Ishikawa (cell line): ENCODE measurements at regions not wholly inside any gene's neighbourhood (a gene's known extent, or its start where the extent isn't known, plus 50 kb on each side); places are given as distances from the start of the nearest gene placed in this dataset.

Source experiments
- EGR1 ChIP-seq: IDR thresholded peaks from 2 replicates; pipeline ENCODE4 v1.6.1; 2012
- EP300 ChIP-seq: IDR thresholded peaks from 2 replicates; pipeline ENCODE4 v1.6.1; 2012; ENCODE audit warnings: borderline replicate concordance
- FOXM1 ChIP-seq: IDR thresholded peaks from 2 replicates; pipeline ENCODE4 v1.6.1; 2012; ENCODE audit warnings: low read depth, borderline replicate concordance
- NFIC ChIP-seq: IDR thresholded peaks from 2 replicates; pipeline ENCODE4 v1.6.1; 2012
- TAF1 ChIP-seq: IDR thresholded peaks from 2 replicates; pipeline ENCODE4 v1.6.1; 2012; ENCODE audit warnings: low read depth, mild to moderate bottlenecking
- YY1 ChIP-seq: IDR thresholded peaks from 2 replicates; pipeline ENCODE4 v1.6.1; 2012; ENCODE audit warnings: low read depth
- TF ChIP-seq, protein P1 (sequence below): IDR thresholded peaks from 2 replicates; pipeline ENCODE4 v1.6.1; 2012; ENCODE audit warnings: low read depth, mild to moderate bottlenecking

DNA sequence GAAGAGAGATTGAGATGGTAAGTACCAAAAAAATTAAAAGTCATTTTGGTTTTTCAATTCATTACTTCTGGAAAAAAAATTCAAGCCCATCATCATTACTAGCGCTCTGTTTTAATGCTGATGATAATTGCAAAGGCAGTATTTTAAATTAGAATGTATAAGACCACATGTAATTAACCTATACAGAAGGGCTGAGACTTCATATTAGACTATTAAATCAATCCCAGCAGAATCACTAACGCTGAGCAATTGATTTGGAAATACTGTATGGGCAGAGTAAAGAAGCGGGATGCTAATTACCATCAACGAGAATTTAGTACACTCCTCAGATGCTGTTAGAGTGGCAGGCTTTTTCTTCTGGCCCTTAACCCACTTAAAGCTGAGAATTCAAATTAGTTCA lies 165.0 kb downstream of the SLC4A3 start:
- TF ChIP-seq NFIC (no peak), FOXM1 (no peak), EGR1 (no peak), EP300 (no peak), TAF1 (no peak), YY1 (no peak)
- TF ChIP-seq, protein P1, sequence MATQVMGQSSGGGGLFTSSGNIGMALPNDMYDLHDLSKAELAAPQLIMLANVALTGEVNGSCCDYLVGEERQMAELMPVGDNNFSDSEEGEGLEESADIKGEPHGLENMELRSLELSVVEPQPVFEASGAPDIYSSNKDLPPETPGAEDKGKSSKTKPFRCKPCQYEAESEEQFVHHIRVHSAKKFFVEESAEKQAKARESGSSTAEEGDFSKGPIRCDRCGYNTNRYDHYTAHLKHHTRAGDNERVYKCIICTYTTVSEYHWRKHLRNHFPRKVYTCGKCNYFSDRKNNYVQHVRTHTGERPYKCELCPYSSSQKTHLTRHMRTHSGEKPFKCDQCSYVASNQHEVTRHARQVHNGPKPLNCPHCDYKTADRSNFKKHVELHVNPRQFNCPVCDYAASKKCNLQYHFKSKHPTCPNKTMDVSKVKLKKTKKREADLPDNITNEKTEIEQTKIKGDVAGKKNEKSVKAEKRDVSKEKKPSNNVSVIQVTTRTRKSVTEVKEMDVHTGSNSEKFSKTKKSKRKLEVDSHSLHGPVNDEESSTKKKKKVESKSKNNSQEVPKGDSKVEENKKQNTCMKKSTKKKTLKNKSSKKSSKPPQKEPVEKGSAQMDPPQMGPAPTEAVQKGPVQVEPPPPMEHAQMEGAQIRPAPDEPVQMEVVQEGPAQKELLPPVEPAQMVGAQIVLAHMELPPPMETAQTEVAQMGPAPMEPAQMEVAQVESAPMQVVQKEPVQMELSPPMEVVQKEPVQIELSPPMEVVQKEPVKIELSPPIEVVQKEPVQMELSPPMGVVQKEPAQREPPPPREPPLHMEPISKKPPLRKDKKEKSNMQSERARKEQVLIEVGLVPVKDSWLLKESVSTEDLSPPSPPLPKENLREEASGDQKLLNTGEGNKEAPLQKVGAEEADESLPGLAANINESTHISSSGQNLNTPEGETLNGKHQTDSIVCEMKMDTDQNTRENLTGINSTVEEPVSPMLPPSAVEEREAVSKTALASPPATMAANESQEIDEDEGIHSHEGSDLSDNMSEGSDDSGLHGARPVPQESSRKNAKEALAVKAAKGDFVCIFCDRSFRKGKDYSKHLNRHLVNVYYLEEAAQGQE: no peak
